ENCODE measurements at regions not wholly inside any gene's neighbourhood (a gene's known extent, or its start where the extent isn't known, plus 50 kb on each side); places are given as distances from the start of the nearest gene placed in this dataset.

GRCh38 chr4:23697001-23697528 is 192.8 kb downstream of the PPARGC1A start:
- H3K4me3 ChIP-seq, result no peak overlapping the region
- TF ChIP-seq POLR2A (IDR thresholded peaks at IDR 0.05) (no peak), CTCF (IDR thresholded peaks at IDR 0.05) (no peak)
- no peak for DNase-seq
- no peak overlapping the region for H3K27ac ChIP-seq
- H3K9me3 ChIP-seq, result no peaks in the 10 kb centered on the region
- H3K4me1 ChIP-seq, result no peaks in the 10 kb centered on the region
- no peaks in the 10 kb centered on the region for H3K27me3 ChIP-seq
- no peaks in the 10 kb centered on the region for H3K36me3 ChIP-seq

- peaks cover 0 to 8% (median 0%) of the 10 kb centered on the region in 4 donors for H3K9me3 ChIP-seq
- H3K4me1 ChIP-seq, result no peaks in the 10 kb centered on the region
- H3K27ac ChIP-seq, result peak overlapping the region in 1 of 4 donors; percentile 16
- TF ChIP-seq CTCF (IDR thresholded peaks at IDR 0.05), result no peak
- TF ChIP-seq POLR2A (IDR thresholded peaks at IDR 0.05), result no peak
- no peak for DNase-seq
- no peak overlapping the region for H3K4me3 ChIP-seq
- no peaks in the 10 kb centered on the region for H3K36me3 ChIP-seq
- no peaks in the 10 kb centered on the region for H3K27me3 ChIP-seq
Observed at GRCh38 chr4:23686169-23686897, 203.5 kb downstream of the PPARGC1A start.

- no peak overlapping the region for H3K27ac ChIP-seq
- TF ChIP-seq POLR2A (IDR thresholded peaks at IDR 0.05) (no peak), CTCF (IDR thresholded peaks at IDR 0.05) (no peak)
- DNase-seq, result no peak
- H3K27me3 ChIP-seq, result no peaks in the 10 kb centered on the region
- H3K9me3 ChIP-seq, result peaks cover 0 to 8% (median 0%) of the 10 kb centered on the region in 4 donors
- no peaks in the 10 kb centered on the region for H3K4me1 ChIP-seq
- H3K4me3 ChIP-seq, result no peak overlapping the region
- no peaks in the 10 kb centered on the region for H3K36me3 ChIP-seq
Observed at GRCh38 chr4:23685471-23685870, 204.4 kb downstream of the PPARGC1A start.

- Histone ChIP-seq H3K36me3 (no peaks in the 10 kb centered on the region), H3K4me1 (no peaks in the 10 kb centered on the region), H3K27ac (no peak overlapping the region), H3K9me3 (no peaks in the 10 kb centered on the region), H3K27me3 (no peaks in the 10 kb centered on the region), H3K4me3 (no peak overlapping the region)
- TF ChIP-seq POLR2A (IDR thresholded peaks at IDR 0.05) (no peak), CTCF (IDR thresholded peaks at IDR 0.05) (peak in 2 of 6 experiments; percentile 20 to 42)
- DNase-seq, result no peak
Observed at GRCh38 chr4:23680671-23681518, 209.0 kb downstream of the PPARGC1A start.

GRCh38 chr4:23674694-23675093 is 215.2 kb downstream of the PPARGC1A start:
- Histone ChIP-seq H3K4me3 (no peak overlapping the region), H3K4me1 (no peaks in the 10 kb centered on the region), H3K27ac (no peak overlapping the region), H3K36me3 (no peaks in the 10 kb centered on the region), H3K9me3 (no peaks in the 10 kb centered on the region), H3K27me3 (no peaks in the 10 kb centered on the region)
- TF ChIP-seq POLR2A (IDR thresholded peaks at IDR 0.05), result no peak
- TF ChIP-seq CTCF (IDR thresholded peaks at IDR 0.05), result no peak
- DNase-seq, result no peak
